Fibroblast of the aortic adventitia (primary cell): ENCODE measurements at regions not wholly inside any gene's neighbourhood (a gene's known extent, or its start where the extent isn't known, plus 50 kb on each side); places are given as distances from the start of the nearest gene placed in this dataset.

Source experiments
- DNase-seq: peaks from one replicate; pipeline ENCODE4 v3.0.0-alpha.2; 2010; ENCODE audit warnings: low read depth
- H3K4me3 ChIP-seq: 2 replicates; pipeline ENCODE4 v1.5.1; 2011; ENCODE audit warnings: low read depth, mild to moderate bottlenecking, control low read depth, low read length, moderate library complexity
- TF ChIP-seq, protein P1 (sequence below): IDR thresholded peaks from 2 replicates; pipeline ENCODE4 v1.5.1; 2011; ENCODE audit warnings: mild to moderate bottlenecking, low read length, control low read depth, inconsistent platforms; ENCODE audit not compliant: insufficient read depth

DNA sequence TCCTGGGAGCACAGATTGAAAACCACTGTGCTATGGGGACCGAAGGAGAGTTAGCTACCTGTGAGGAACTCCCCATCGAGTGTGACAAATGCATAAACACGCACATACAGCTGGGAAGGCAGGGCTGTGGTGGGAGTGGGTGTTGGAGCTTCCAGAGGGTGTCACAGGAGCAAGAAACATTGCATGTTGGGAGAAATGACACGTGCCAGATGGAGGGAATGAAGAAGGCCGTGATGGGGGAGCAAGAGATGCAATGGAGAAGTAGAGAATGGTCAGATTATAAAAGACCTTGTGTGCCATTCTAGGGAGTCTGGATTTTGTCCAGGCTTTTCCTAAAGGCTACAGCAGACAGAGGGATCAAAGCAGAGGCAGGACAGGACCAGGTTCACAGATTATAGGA lies 91.1 kb upstream of the NDUFV2 start:
- TF ChIP-seq, protein P1, sequence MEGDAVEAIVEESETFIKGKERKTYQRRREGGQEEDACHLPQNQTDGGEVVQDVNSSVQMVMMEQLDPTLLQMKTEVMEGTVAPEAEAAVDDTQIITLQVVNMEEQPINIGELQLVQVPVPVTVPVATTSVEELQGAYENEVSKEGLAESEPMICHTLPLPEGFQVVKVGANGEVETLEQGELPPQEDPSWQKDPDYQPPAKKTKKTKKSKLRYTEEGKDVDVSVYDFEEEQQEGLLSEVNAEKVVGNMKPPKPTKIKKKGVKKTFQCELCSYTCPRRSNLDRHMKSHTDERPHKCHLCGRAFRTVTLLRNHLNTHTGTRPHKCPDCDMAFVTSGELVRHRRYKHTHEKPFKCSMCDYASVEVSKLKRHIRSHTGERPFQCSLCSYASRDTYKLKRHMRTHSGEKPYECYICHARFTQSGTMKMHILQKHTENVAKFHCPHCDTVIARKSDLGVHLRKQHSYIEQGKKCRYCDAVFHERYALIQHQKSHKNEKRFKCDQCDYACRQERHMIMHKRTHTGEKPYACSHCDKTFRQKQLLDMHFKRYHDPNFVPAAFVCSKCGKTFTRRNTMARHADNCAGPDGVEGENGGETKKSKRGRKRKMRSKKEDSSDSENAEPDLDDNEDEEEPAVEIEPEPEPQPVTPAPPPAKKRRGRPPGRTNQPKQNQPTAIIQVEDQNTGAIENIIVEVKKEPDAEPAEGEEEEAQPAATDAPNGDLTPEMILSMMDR = no peak
- H3K4me3 ChIP-seq = no peak overlapping the region
- DNase-seq = no peak

DNA sequence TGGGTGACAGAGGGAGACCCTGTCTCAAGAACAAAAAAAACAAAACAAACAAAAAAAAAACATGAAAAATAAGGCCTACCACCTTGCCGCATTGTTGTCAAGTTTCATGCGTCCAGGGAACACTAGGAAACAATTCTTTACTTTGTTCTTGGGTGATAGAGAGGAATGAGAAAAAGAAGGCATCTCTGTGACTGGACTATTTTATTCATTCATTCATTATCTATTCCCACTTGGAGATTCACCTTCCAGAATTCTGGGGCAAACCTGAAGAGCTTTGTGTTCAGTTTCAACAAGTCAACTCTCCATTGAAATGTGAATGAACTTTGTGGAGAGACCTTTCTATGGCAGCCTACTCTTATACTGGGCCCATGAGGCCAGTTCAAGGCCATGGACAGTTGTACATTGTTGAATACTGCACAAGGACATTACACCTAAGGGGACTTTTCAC lies 88.5 kb upstream of the NDUFV2 start:
- no peak overlapping the region for H3K4me3 ChIP-seq
- no peak for DNase-seq
- TF ChIP-seq, protein P1 = no peak

DNA sequence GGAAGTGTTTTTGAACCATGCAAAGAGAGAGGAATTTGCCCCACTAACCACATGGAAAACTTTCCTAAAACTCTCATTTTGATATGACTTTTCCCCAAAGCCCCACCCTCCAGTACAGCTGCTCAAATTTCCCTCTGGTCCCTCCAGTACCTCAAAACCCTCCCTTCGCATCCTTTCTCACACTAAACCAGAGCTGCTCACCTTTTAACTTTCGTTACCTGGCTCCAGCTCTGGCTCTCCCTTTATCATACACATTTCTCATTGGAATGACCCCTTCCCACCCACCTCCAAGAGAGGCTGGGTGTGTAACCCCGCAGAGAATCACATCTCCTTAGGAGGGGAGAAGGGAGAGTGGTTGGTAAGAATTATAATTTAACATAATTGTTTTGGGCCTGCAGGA lies 86.8 kb upstream of the NDUFV2 start:
- no peak overlapping the region for H3K4me3 ChIP-seq
- TF ChIP-seq, protein P1 = no peak
- no peak for DNase-seq

DNA sequence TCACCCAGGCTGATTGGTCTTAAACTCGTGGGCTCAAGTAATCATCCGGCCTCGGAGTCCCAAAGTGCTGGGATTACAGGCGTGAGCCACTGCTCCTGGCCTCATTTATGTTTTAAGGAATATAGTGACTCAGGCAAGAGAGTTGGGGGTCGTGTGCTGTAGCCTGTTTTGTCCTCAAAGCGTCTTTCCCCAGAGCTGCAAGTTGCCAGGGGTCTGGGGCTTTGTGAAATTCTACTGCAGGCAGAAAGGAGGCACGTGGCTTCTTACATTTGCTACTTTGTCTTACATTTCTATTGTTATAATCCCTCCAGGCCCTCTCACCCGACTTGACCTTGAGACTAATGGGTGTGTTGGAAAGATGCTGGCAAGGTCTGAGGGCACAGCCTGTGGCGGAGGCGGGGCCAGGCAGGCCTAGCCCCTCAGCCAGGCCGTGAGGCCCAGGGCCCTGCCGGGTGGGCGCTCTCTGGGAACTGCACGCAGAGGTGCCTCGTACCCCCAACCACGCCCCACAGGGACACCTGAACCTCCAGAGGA lies 85.8 kb upstream of the NDUFV2 start:
- peak overlapping the region; percentile 50 for H3K4me3 ChIP-seq
- peak; percentile 77 for DNase-seq
- TF ChIP-seq, protein P1 = no peak

DNA sequence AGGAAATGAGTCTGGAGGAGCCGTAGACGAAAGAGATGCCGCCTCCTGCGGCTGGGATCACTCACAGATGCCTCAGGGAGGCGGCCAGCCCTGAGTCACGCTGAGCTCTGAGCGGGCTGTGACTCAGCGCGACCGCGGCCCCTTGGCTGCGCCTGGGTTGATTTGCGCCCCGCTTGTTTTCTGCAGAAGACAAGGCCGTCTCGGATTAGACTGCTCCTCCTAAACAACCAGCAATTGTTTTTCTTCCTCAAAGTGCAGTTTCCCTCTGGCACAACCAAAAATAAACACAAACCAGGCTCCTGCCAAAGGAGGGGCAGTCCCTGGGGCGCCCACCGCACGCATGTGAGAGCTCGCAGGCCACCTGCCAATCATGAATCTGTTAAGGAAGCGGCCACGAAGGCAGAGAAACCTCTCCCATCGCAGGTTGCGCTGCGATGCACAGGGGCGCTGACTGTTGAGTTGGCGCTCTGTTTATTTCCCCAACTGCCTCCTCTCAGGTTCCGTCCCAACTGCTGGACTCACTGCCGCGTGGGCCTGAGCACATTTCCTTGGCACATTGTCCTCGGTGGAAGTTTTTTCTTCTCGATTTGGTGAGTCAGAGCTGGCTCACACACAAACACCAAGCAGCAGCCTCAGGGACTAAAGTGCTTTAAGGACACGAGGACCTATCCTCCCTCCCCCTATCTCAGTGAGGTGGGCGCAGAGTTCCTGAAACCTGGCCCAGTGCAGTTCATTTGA lies 85.2 kb upstream of the NDUFV2 start:
- TF ChIP-seq, protein P1 = peak; percentile 1
- peak overlapping the region; percentile 50 for H3K4me3 ChIP-seq
- DNase-seq = peak; percentile 92

DNA sequence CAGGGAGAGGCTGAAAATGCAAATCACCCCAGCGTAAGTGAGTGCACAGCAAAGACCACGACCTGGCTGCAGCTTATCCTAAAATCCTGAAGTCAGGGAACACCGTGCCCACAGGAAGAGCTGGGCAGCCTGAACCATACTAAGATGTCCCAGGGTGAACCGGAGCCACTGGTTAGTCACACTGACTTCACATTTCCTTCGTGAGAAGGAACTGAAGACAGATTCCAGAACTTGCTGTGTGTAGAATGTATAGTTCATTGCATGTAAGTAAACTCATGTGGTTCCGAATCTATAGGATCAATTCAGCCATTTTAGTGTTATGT lies 84.6 kb upstream of the NDUFV2 start:
- TF ChIP-seq, protein P1 = no peak
- H3K4me3 ChIP-seq = peak overlapping the region; percentile 50
- DNase-seq = no peak
